Smooth muscle cell (in vitro differentiated cells): ENCODE measurements at regions not wholly inside any gene's neighbourhood (a gene's known extent, or its start where the extent isn't known, plus 50 kb on each side); places are given as distances from the start of the nearest gene placed in this dataset.
A peak's percentile ranks its signal among the peaks of the same experiment; 100 is the strongest.

Source experiments
- DNase-seq: peaks from one replicate; lab custom pipeline; 2025; ENCODE audit not compliant: unreplicated experiment; lab: John Stamatoyannopoulos, UW
- H2AFZ ChIP-seq: fragments of 200-600 bp; sonication (generic); 2 replicates; pipeline ENCODE4 v1.6.0; 2016; ENCODE audit warnings: antibody characterized with exemption, low read depth, mild to moderate bottlenecking
- H3F3A ChIP-seq: fragments of 200-600 bp; sonication (generic); 2 replicates; pipeline ENCODE4 v1.6.0; 2017; ENCODE audit warnings: antibody characterized with exemption, low read depth
- H3K27ac ChIP-seq: fragments of 200-600 bp; sonication (generic); 2 replicates; pipeline ENCODE4 v1.5.1; 2016; ENCODE audit warnings: low read depth, mild to moderate bottlenecking
- H3K27me3 ChIP-seq: fragments of 200-600 bp; sonication (generic); 2 replicates; pipeline ENCODE4 v1.6.1; 2016; ENCODE audit warnings: low read depth, mild to moderate bottlenecking
- H3K36me3 ChIP-seq: fragments of 200-600 bp; sonication (generic); 2 replicates; pipeline ENCODE4 v1.5.1; 2016; ENCODE audit warnings: low read depth
- H3K4me1 ChIP-seq: fragments of 200-600 bp; sonication (generic); 2 replicates; pipeline ENCODE4 v1.5.1; 2016; ENCODE audit warnings: low read depth
- H3K4me2 ChIP-seq: fragments of 200-600 bp; sonication (generic); 2 replicates; pipeline ENCODE4 v1.6.0; 2016; ENCODE audit warnings: mild to moderate bottlenecking
- H3K4me3 ChIP-seq: fragments of 200-600 bp; sonication (generic); 2 replicates; pipeline ENCODE4 v1.5.1; 2016; ENCODE audit warnings: mild to moderate bottlenecking
- H3K79me2 ChIP-seq: fragments of 200-600 bp; sonication (generic); 2 replicates; pipeline ENCODE4 v1.6.0; 2016; ENCODE audit warnings: low read depth, mild to moderate bottlenecking
- H3K9ac ChIP-seq: fragments of 200-600 bp; sonication (generic); 2 replicates; pipeline ENCODE4 v1.6.0; 2016; ENCODE audit warnings: low read depth
- H3K9me3 ChIP-seq: fragments of 200-600 bp; sonication (generic); replicated peaks from 2 replicates; pipeline ENCODE4 v1.5.1; 2016; ENCODE audit warnings: low read depth
- H4K20me1 ChIP-seq: fragments of 200-600 bp; sonication (generic); 2 replicates; pipeline ENCODE4 v1.6.0; 2016; ENCODE audit warnings: low read depth
- WGBS: methylation state at CpG from one replicate; pipeline ENCODE4 v1.1.7; 2016; ENCODE audit warnings: low lambda C conversion rate; 5-methylcytosine and 5-hydroxymethylcytosine counted together
- TF ChIP-seq, protein P1 (sequence below): fragments of 200-600 bp; sonication (generic); IDR thresholded peaks from 2 replicates; pipeline ENCODE4 v1.5.1; 2017; ENCODE audit warnings: borderline replicate concordance, mild to moderate bottlenecking, antibody characterized with exemption; ENCODE audit not compliant: insufficient read depth, poor library complexity, severe bottlenecking

DNA sequence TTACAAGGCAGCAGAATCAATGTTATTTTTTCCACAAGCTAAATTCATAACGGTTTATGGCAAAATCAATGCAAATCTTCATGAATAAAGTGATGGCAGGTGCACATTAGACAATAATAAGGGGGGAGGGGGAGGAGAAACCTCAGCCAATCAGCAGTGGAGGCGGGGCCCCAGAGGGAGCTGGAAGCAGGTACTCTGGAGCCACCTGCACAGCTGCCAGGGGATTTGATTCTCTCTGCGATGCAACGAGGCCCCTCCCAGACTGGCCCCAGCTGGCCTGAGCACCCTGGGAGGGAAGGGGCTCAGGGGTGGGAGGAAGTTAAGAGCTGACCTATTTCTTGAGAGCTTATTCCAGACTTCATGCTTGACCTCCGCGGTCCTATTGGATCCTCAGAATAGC is 127.8 kb upstream of the IGSF21 start:
- WGBS: 66% methylated on average over 6 of the region's 6 CpGs
- Histone ChIP-seq H2AFZ (no peak overlapping the region), H3K9ac (no peak overlapping the region), H3K27me3 (peaks cover 16% of the 10 kb centered on the region), H3K36me3 (no peaks in the 10 kb centered on the region), H3K9me3 (no peaks in the 10 kb centered on the region), H3K4me3 (no peak overlapping the region), H3K79me2 (no peaks in the 10 kb centered on the region), H3K4me2 (no peak overlapping the region), H3F3A (no peaks in the 10 kb centered on the region), H3K4me1 (no peaks in the 10 kb centered on the region), H4K20me1 (no peaks in the 10 kb centered on the region), H3K27ac (no peak overlapping the region)
- no peak for DNase-seq
- TF ChIP-seq, protein P1, sequence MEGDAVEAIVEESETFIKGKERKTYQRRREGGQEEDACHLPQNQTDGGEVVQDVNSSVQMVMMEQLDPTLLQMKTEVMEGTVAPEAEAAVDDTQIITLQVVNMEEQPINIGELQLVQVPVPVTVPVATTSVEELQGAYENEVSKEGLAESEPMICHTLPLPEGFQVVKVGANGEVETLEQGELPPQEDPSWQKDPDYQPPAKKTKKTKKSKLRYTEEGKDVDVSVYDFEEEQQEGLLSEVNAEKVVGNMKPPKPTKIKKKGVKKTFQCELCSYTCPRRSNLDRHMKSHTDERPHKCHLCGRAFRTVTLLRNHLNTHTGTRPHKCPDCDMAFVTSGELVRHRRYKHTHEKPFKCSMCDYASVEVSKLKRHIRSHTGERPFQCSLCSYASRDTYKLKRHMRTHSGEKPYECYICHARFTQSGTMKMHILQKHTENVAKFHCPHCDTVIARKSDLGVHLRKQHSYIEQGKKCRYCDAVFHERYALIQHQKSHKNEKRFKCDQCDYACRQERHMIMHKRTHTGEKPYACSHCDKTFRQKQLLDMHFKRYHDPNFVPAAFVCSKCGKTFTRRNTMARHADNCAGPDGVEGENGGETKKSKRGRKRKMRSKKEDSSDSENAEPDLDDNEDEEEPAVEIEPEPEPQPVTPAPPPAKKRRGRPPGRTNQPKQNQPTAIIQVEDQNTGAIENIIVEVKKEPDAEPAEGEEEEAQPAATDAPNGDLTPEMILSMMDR: no peak

- Histone ChIP-seq H3K79me2 (no peaks in the 10 kb centered on the region), H3K9ac (no peak overlapping the region), H3K36me3 (no peaks in the 10 kb centered on the region), H3K27me3 (no peaks in the 10 kb centered on the region), H3K9me3 (no peaks in the 10 kb centered on the region), H3K4me1 (no peaks in the 10 kb centered on the region), H2AFZ (no peak overlapping the region), H3F3A (no peaks in the 10 kb centered on the region), H4K20me1 (no peaks in the 10 kb centered on the region), H3K4me3 (no peak overlapping the region), H3K4me2 (no peak overlapping the region), H3K27ac (no peak overlapping the region)
- WGBS: 92% methylated on average over 6 of the region's 6 CpGs
- DNase-seq: no peak
- TF ChIP-seq, protein P1: no peak
Observed at GRCh38 chr1:17982197-17982596, 125.4 kb upstream of the IGSF21 start.

DNA sequence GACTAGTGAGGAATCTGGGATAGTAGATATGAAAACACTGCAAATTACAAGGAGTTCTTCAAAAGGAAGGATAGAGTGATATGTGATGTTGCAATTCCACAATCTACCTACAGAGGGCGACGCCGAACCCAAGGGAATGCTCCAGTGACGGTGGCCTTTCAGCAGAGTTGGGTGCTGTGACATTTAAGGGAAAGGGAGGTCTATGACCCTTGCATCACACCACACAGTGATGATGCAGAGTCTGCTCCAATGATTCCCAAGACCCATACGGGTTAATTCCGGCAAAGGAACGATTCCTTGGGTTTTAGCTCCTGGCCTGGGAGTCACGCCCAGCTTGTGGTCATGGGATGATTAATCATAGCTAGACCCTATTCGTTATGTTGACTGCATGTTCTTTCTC is 123.0 kb upstream of the IGSF21 start:
- Histone ChIP-seq H3K4me3 (no peak overlapping the region), H3K79me2 (no peaks in the 10 kb centered on the region), H3K27me3 (peaks cover 9% of the 10 kb centered on the region), H3K4me2 (no peak overlapping the region), H3K4me1 (no peaks in the 10 kb centered on the region), H3K9ac (no peak overlapping the region), H2AFZ (no peak overlapping the region), H3F3A (no peaks in the 10 kb centered on the region), H3K9me3 (no peaks in the 10 kb centered on the region), H3K36me3 (no peaks in the 10 kb centered on the region), H4K20me1 (no peaks in the 10 kb centered on the region), H3K27ac (no peak overlapping the region)
- no peak for DNase-seq
- TF ChIP-seq, protein P1: peak; percentile 59
- WGBS: 40% methylated on average over 9 of the region's 9 CpGs

DNA sequence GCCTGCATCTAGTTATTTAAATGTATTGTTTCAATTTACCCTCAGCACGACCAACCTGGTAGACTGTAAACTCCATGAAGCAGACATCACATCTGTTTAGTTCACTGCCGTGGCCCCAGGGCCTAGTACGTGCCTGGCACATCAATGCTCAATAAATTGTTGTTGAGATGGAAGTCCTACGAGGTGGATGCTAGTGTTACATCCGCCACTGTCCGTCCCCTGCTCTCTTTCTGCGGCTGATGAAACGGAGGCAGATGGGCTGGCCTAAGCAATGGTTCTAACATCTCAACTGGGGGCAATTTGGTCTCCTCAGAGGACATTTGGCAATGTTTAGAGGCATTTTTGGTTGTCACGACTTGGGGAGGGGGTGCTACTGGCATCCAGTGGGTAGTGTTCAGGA is 121.4 kb upstream of the IGSF21 start:
- Histone ChIP-seq H3K4me1 (no peaks in the 10 kb centered on the region), H2AFZ (no peak overlapping the region), H3K4me2 (no peak overlapping the region), H3K36me3 (no peaks in the 10 kb centered on the region), H3K9me3 (no peaks in the 10 kb centered on the region), H3K9ac (no peak overlapping the region), H3K27me3 (peaks cover 9% of the 10 kb centered on the region), H3K79me2 (no peaks in the 10 kb centered on the region), H3K27ac (no peak overlapping the region), H3K4me3 (no peak overlapping the region), H4K20me1 (no peaks in the 10 kb centered on the region), H3F3A (no peaks in the 10 kb centered on the region)
- no peak for DNase-seq
- TF ChIP-seq, protein P1: no peak
- 90% methylated on average over 9 of the region's 9 CpGs for WGBS
